ENCODE measurements at regions not wholly inside any gene's neighbourhood (a gene's known extent, or its start where the extent isn't known, plus 50 kb on each side); places are given as distances from the start of the nearest gene placed in this dataset.
A peak's percentile ranks its signal among the peaks of the same experiment; 100 is the strongest.

DNA sequence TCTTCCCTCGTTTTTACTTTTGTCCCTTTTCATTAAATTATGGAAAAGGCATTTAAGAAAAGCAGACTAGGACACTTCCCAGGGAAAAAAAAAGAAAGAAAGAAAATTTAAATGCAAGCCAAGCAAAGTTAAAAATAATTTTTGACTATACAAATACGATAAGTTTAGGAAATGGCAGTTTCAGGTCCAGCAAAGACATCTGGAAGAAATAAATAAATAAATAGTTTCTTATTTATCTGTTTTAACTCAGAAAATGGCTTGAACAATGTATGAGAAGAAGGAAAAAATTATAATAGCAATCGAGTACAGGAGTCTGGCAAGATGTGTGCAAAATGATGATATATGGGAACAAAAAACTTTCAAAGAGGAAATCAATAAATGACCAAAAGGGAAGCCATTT is 114.6 kb upstream of the NCKAP5 start:
- Mint-ChIP-seq H3K4me3 (no peak overlapping the region), H3K36me3 (no peaks in the 10 kb centered on the region), H3K27me3 (no peaks in the 10 kb centered on the region), H3K27ac (no peak overlapping the region), H3K4me1 (no peaks in the 10 kb centered on the region), H3K9me3 (peaks cover 7% of the 10 kb centered on the region)

DNA sequence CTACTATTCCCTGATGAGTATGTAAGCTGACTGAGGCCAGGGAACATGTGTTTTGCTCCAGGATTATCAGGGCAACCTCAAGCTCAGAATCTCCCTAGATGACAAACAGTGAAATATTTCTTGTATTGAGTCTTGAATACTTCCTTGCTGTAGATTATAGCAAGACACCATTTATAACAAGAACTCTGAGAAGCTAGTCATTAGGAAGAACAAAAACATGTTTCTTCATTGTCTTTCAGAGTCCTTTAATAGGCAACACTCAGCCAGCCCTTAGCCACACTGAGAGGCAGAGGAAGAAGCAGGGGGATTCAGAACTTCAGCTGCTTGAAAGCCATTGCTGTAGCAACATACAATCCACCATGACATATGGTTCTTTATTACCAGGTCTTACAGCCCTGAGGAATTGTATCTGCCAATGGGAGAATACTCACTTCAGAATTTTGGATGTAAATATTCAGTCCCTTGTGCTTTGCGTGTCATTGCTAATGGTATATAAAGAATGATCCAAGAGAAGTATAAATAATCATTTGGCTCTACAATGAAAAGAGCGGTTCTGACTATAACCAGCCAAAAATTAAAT is 117.5 kb upstream of the NCKAP5 start:
- H3K4me1 Mint-ChIP-seq = no peaks in the 10 kb centered on the region
- no peaks in the 10 kb centered on the region for H3K36me3 Mint-ChIP-seq
- H3K27me3 Mint-ChIP-seq = peaks cover 1% of the 10 kb centered on the region
- H3K9me3 Mint-ChIP-seq = peaks cover 7% of the 10 kb centered on the region
- no peak overlapping the region for H3K27ac Mint-ChIP-seq
- no peak overlapping the region for H3K4me3 Mint-ChIP-seq

DNA sequence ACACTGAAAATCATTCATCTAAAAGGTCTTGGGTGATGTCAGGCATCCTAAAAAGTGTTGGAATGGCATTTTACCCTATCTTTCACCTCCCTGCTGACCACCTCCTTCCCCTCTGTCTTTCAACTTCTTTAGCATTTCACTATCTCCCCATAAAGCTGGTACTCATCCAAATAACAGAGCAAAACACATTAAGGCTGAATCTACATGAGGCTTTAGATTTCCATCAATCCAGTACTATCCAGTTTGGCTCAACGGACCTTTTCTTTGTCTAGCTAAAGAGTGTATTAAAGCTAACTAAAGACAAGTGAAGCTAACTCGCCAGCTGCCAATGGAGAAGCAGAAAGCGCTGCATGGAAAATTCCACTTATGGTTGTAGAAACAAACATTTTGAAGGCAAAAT is 122.5 kb upstream of the NCKAP5 start:
- H3K36me3 Mint-ChIP-seq = no peaks in the 10 kb centered on the region
- H3K27ac Mint-ChIP-seq = no peak overlapping the region
- H3K9me3 Mint-ChIP-seq = peaks cover 19% of the 10 kb centered on the region
- no peak overlapping the region for H3K4me3 Mint-ChIP-seq
- H3K4me1 Mint-ChIP-seq = no peaks in the 10 kb centered on the region
- H3K27me3 Mint-ChIP-seq = peaks cover 1% of the 10 kb centered on the region

DNA sequence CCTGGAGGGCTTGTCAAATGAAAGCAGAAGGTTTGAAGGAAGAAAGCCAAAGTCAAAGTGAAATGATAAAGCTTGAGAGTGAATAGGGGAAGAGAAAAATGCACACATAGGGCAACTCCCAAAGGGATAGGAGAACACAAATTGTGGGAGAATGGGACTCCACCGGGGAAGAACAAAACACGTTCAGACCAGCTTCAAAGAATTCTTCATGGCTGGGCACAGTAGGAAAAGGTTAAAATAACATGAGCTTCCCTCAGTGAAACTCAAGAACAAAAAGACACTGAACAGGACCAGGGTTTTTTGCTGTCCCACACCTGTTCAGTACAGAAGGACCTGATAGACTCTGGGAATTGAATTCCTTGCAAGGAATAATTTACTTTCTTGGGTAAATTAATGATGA is 123.1 kb upstream of the NCKAP5 start:
- Mint-ChIP-seq H3K36me3 (no peaks in the 10 kb centered on the region), H3K27ac (no peak overlapping the region), H3K4me3 (no peak overlapping the region), H3K27me3 (peaks cover 1% of the 10 kb centered on the region), H3K4me1 (no peaks in the 10 kb centered on the region), H3K9me3 (peaks cover 19% of the 10 kb centered on the region)

DNA sequence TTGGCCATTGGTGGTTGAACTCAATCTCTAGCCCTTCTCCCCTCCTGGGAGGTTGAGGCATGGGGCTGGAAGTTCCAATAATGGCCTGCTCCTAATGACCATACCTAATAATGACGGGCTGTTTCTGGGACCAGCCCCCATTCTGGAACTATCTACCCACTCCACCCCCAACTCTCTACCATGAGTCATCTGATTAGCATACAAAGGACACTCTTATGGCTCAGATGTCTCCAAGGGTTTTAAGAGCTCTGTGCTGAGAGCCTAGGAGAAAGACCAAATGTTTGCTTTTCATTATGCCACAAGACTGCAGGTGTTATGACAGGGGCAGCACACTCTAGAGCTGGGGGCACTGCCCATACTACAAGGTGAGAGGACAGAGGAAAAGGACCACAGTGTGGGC is 137.0 kb upstream of the NCKAP5 start:
- Mint-ChIP-seq H3K27me3 (no peaks in the 10 kb centered on the region), H3K36me3 (no peaks in the 10 kb centered on the region), H3K27ac (no peak overlapping the region), H3K4me1 (no peaks in the 10 kb centered on the region), H3K9me3 (no peaks in the 10 kb centered on the region), H3K4me3 (no peak overlapping the region)

DNA sequence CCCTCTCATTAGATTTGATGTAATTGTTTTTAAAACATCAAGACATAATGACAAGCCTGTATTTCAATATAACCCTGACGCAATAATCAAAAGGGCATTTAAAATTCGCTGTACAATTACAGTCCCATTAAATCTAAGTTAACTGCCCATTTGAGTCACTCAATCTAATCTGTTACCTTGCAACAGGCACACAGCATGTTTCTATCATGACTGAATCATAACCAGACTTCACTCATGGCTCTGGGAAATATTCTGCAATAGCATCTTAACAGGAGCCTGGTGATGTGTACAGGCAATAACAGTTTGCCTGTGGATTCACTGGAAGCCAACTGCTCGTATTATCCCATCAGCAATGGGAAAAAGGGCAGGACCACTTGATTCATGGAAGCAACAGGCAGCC is 142.3 kb upstream of the NCKAP5 start:
- Mint-ChIP-seq H3K9me3 (no peaks in the 10 kb centered on the region), H3K4me1 (no peaks in the 10 kb centered on the region), H3K27me3 (peaks cover 2% of the 10 kb centered on the region), H3K4me3 (no peak overlapping the region), H3K27ac (no peak overlapping the region), H3K36me3 (no peaks in the 10 kb centered on the region)

DNA sequence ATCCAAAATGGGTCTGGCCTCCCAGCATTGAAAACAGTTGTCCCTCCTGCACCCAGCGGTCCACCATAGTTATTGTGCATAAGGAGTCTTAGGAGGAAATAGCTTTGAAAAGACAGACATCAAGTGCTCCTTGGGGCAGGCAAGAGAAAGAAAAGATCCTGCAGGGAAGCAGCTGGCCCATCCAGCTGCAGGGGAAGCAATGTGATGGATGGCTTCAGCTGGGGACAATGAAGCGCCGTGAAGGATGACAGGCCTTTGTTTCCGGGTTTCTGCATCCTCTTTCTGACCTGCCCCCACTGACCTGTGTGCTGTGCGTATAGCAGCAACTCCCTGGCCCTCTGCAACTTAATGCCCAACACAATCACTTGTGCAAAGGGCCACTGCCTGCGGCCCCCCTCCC is 142.9 kb upstream of the NCKAP5 start:
- Mint-ChIP-seq H3K9me3 (no peaks in the 10 kb centered on the region), H3K27me3 (peaks cover 2% of the 10 kb centered on the region), H3K27ac (no peak overlapping the region), H3K4me1 (no peaks in the 10 kb centered on the region), H3K36me3 (no peaks in the 10 kb centered on the region), H3K4me3 (no peak overlapping the region)

DNA sequence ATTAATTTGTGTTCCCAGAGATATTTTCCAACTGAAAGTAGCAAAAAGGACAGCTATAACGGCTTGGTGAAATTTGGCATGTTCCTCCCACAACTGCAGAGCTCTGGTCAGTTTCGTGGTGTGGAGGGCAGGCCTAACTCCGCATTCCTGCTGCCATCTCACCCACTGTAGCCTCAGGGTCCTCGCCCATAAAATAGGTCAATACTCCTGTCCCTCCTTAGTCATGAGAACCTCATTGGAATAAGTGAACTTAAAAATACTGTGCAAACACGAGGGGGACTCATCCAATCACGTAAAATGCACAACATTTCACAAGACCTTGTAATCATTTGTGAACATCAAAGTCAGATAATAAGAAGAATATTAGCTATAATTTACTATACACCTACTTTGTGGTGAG is 143.5 kb upstream of the NCKAP5 start:
- peaks cover 2% of the 10 kb centered on the region for H3K27me3 Mint-ChIP-seq
- no peaks in the 10 kb centered on the region for H3K9me3 Mint-ChIP-seq
- no peaks in the 10 kb centered on the region for H3K4me1 Mint-ChIP-seq
- no peak overlapping the region for H3K4me3 Mint-ChIP-seq
- H3K36me3 Mint-ChIP-seq = no peaks in the 10 kb centered on the region
- no peak overlapping the region for H3K27ac Mint-ChIP-seq

DNA sequence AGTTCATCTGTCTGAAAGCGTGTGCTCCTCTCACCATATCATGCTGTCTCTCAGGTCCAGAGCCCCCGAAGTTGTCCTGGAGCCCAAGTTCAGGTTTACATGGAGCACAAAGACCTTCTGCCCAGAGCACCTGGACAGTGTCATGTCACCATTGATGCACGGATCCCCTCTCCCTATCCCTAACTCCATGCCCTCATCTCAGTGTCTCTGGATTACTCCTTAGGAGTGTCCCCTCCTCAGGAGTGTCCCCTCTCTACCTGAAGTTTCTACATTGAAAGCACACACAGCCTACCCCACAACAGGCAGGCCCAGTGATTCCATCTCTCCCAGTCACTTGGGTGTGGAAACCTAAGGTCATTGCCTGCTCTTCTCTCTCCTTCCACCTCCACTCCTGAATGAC is 144.1 kb upstream of the NCKAP5 start:
- H3K27me3 Mint-ChIP-seq = peaks cover 2% of the 10 kb centered on the region
- H3K4me1 Mint-ChIP-seq = no peaks in the 10 kb centered on the region
- H3K9me3 Mint-ChIP-seq = no peaks in the 10 kb centered on the region
- H3K4me3 Mint-ChIP-seq = no peak overlapping the region
- no peaks in the 10 kb centered on the region for H3K36me3 Mint-ChIP-seq
- no peak overlapping the region for H3K27ac Mint-ChIP-seq

DNA sequence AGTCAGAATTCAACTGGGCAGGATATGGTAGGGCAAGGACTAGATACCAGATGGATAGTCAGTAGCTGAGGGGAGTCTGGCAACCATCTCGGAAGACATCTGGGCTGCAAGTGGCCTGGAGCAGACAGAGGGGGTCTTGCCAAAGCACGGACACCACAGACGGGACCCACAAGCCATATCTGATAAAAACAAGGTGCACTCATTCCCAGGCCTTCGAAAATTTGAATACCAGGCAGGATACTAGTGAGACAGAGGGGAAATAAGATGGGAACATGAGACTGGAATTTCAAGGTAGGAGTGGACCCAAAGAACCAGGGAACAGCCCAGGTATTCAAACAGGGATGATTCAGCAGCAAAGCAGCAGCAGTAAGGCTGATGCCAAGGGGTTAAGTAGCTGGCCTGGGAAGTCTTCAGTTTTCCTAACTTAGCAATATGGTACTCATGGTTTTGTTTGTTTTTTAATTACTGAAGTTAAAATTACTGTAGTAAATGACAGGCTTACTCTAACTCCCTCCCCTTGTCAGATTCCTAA is 144.9 kb upstream of the NCKAP5 start:
- Mint-ChIP-seq H3K4me3 (no peak overlapping the region), H3K27ac (no peak overlapping the region), H3K9me3 (no peaks in the 10 kb centered on the region), H3K4me1 (no peaks in the 10 kb centered on the region), H3K36me3 (no peaks in the 10 kb centered on the region), H3K27me3 (peaks cover 4% of the 10 kb centered on the region)

DNA sequence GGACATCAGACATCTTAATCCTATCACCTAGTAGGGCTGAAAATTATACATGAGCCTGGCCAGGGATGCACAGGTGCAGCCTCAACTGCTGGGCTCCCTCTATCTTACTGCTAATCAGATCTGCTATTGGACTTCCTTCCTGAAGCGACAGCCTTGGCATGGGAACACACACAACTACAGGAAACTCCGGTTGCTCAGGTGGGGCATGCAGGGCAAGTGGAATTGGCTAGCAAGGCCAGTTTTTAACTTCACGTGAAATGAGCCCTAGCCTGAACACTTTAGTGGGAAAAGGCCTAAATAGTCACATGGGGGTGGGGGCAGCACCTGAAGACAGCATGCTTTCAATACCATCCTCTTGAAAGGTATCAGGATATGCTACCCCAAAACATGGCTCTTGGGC is 147.9 kb upstream of the NCKAP5 start:
- Mint-ChIP-seq H3K4me3 (no peak overlapping the region), H3K27me3 (peaks cover 4% of the 10 kb centered on the region), H3K36me3 (no peaks in the 10 kb centered on the region), H3K27ac (no peak overlapping the region), H3K4me1 (no peaks in the 10 kb centered on the region), H3K9me3 (no peaks in the 10 kb centered on the region)

DNA sequence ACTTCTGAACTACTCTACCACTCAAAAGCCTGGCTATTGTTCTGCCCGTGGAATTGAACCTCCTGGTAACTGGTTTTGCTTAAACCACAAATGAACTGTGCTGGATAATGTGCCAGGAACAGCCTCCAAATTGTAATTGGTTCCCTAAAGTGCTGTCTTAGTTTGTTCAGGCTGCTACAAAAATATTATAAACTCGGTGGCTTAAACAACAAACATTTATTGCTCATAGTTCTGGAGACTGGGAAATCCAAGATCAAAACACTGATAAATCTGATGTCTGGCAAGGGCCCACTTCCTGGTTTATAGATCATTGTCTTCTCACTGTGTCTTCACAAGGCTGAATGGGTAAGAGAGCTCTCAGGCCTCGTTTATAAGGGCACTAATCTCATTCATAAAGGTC is 149.2 kb upstream of the NCKAP5 start:
- H3K36me3 Mint-ChIP-seq = no peaks in the 10 kb centered on the region
- no peaks in the 10 kb centered on the region for H3K9me3 Mint-ChIP-seq
- no peak overlapping the region for H3K27ac Mint-ChIP-seq
- H3K4me1 Mint-ChIP-seq = no peaks in the 10 kb centered on the region
- peaks cover 4% of the 10 kb centered on the region for H3K27me3 Mint-ChIP-seq
- no peak overlapping the region for H3K4me3 Mint-ChIP-seq

DNA sequence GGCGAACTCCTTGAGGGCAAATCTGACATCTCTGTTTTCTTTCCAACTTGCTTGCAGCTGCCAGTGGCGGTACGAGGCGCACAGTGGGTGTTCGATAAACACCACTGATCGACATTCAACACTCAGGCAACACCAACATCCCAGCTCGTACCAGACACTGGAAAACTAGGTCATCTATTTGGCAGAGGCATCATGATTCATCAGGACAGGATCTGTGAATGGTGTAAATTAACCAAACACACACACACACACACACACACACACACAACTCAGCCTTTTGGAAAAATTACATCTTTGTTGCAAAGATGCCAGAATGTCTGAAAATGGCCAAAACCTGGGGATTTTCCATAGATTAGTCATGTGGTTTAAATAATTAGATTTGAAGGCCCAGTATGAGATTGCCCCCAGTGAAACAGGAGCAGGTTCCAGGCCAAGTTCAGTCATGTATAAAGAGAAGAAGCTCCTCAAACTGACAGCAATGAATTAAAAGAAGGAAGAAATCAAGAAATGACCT is 150.5 kb upstream of the NCKAP5 start:
- H3K27me3 Mint-ChIP-seq = peaks cover 2% of the 10 kb centered on the region
- no peaks in the 10 kb centered on the region for H3K36me3 Mint-ChIP-seq
- no peak overlapping the region for H3K4me3 Mint-ChIP-seq
- H3K27ac Mint-ChIP-seq = no peak overlapping the region
- peaks cover 6% of the 10 kb centered on the region for H3K9me3 Mint-ChIP-seq
- no peaks in the 10 kb centered on the region for H3K4me1 Mint-ChIP-seq

DNA sequence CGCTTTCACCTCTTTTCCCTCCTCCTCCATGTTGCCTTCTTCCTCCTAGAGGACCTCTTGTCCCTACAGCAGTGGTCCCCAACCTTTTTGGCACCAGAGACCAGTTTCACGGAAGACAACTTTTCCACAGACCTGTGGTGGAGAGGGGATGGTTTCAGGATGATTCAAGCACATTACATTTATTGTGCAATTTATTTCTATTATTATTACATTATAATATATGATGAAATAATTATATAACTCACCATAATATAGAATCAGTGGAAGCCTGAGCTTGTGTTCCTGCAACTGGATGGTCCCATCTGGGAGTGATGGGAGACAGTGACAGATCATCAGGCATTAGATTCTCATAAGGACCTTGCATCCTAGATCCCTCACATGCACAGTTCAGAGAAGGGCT is 152.2 kb upstream of the NCKAP5 start:
- peaks cover 12% of the 10 kb centered on the region for H3K9me3 Mint-ChIP-seq
- H3K4me3 Mint-ChIP-seq = no peak overlapping the region
- no peak overlapping the region for H3K27ac Mint-ChIP-seq
- peaks cover 2% of the 10 kb centered on the region for H3K27me3 Mint-ChIP-seq
- H3K4me1 Mint-ChIP-seq = no peaks in the 10 kb centered on the region
- H3K36me3 Mint-ChIP-seq = no peaks in the 10 kb centered on the region

DNA sequence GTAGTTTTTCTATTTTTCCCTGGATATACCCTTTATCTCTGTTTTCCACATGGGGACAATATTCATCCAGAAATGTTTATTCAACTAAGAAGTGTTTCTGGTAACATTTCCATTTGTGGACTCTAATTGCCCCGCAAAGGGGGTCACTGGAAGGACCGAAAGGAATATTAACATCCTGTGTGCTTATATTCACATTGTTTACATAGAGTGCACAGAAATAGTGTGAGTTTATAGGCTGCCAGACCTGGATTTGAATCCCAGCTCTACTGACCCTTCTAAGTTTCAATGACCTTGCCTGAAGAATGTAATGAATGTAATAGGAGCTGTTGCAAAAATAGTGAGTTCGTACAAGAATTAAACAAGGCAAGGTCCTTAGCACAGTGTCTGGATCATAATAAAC is 152.9 kb upstream of the NCKAP5 start:
- H3K27me3 Mint-ChIP-seq = peaks cover 2% of the 10 kb centered on the region
- peaks cover 15% of the 10 kb centered on the region for H3K9me3 Mint-ChIP-seq
- no peak overlapping the region for H3K27ac Mint-ChIP-seq
- no peaks in the 10 kb centered on the region for H3K4me1 Mint-ChIP-seq
- no peak overlapping the region for H3K4me3 Mint-ChIP-seq
- H3K36me3 Mint-ChIP-seq = no peaks in the 10 kb centered on the region

DNA sequence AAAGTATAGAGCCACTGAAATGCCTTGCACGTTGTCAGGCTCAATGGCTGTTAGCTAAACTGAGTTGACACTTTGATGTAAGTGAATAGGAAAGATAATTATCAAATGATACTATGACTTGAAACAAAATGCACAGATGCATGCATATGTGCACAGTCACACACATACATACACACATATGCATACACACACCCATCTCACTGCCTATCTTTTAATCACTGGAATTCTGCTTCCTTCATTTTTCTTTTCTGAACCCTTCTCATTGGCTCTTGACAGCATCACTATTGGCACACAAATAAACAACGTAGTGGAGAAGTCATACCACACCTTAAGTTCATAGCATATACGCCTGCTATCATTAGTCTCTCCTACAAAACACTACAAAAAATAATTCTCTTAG is 154.9 kb upstream of the NCKAP5 start:
- H3K4me1 Mint-ChIP-seq = no peaks in the 10 kb centered on the region
- no peaks in the 10 kb centered on the region for H3K27me3 Mint-ChIP-seq
- H3K36me3 Mint-ChIP-seq = no peaks in the 10 kb centered on the region
- H3K27ac Mint-ChIP-seq = peak overlapping the region; percentile 4
- peaks cover 15% of the 10 kb centered on the region for H3K9me3 Mint-ChIP-seq
- no peak overlapping the region for H3K4me3 Mint-ChIP-seq

DNA sequence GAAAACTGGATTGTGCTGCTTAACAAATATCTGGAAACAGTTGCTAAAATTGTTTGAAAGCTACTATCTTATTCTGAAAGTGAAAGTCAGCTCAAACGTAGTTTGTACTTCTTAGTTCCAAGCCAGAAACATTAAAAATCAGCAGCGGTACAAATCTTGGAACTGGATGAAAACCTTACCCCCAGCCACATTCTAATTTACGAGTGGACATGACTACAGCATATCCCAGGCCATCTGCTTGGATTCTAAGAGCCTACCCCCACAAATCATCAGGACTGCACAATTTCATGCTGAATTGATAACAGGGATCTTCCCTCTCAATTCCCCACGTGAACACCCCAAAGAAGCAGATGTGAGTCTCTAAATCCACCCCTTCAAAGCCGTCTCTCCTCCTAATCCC is 158.7 kb upstream of the NCKAP5 start:
- Mint-ChIP-seq H3K4me1 (no peaks in the 10 kb centered on the region), H3K36me3 (no peaks in the 10 kb centered on the region), H3K4me3 (no peak overlapping the region), H3K9me3 (peaks cover 15% of the 10 kb centered on the region), H3K27ac (no peak overlapping the region), H3K27me3 (no peaks in the 10 kb centered on the region)
